ENCODE measurements at regions not wholly inside any gene's neighbourhood (a gene's known extent, or its start where the extent isn't known, plus 50 kb on each side); places are given as distances from the start of the nearest gene placed in this dataset.

GRCh38 chr7:18405726-18406125 is 89.8 kb upstream of the HDAC9 start:
- no peak for TF ChIP-seq CTCF (IDR thresholded peaks at IDR 0.05; ENCODE audit: low read depth, low read length)
- H3K4me3 ChIP-seq (replicated peaks in 1 of 2; ENCODE audit: low read depth in 2 of 2, low read length in 2 of 2) = no peak overlapping the region
- no peak for DNase-seq (ENCODE audit: low read depth in 2 of 2)

GRCh38 chr7:18407385-18407784 is 88.2 kb upstream of the HDAC9 start:
- no peak for TF ChIP-seq CTCF (IDR thresholded peaks at IDR 0.05; ENCODE audit: low read depth, low read length)
- peak in 1 of 2 donors; percentile 53 for DNase-seq (ENCODE audit: low read depth in 2 of 2)
- no peak overlapping the region for H3K4me3 ChIP-seq (replicated peaks in 1 of 2; ENCODE audit: low read depth in 2 of 2, low read length in 2 of 2)

- peak; percentile 53 to 96 for DNase-seq (ENCODE audit: low read depth in 2 of 2)
- no peak for TF ChIP-seq CTCF (IDR thresholded peaks at IDR 0.05; ENCODE audit: low read depth, low read length)
- H3K4me3 ChIP-seq (replicated peaks in 1 of 2; ENCODE audit: low read depth in 2 of 2, low read length in 2 of 2) = no peak overlapping the region
These were observed 87.1 kb upstream of the HDAC9 start for GRCh38 chr7:18408461-18408860.

- no peak overlapping the region for H3K4me3 ChIP-seq (replicated peaks in 1 of 2; ENCODE audit: low read depth in 2 of 2, low read length in 2 of 2)
- DNase-seq (ENCODE audit: low read depth in 2 of 2) = no peak
- no peak for TF ChIP-seq CTCF (IDR thresholded peaks at IDR 0.05; ENCODE audit: low read depth, low read length)
These were observed 86.7 kb upstream of the HDAC9 start for GRCh38 chr7:18408868-18409267.

- DNase-seq (ENCODE audit: low read depth in 2 of 2) = no peak
- no peak overlapping the region for H3K4me3 ChIP-seq (replicated peaks in 1 of 2; ENCODE audit: low read depth in 2 of 2, low read length in 2 of 2)
- no peak for TF ChIP-seq CTCF (IDR thresholded peaks at IDR 0.05; ENCODE audit: low read depth, low read length)
These were observed 82.1 kb upstream of the HDAC9 start for GRCh38 chr7:18413447-18413846.

GRCh38 chr7:18414885-18415284 is 80.7 kb upstream of the HDAC9 start:
- no peak overlapping the region for H3K4me3 ChIP-seq (replicated peaks in 1 of 2; ENCODE audit: low read depth in 2 of 2, low read length in 2 of 2)
- no peak for TF ChIP-seq CTCF (IDR thresholded peaks at IDR 0.05; ENCODE audit: low read depth, low read length)
- no peak for DNase-seq (ENCODE audit: low read depth in 2 of 2)

GRCh38 chr7:18416988-18417387 is 78.6 kb upstream of the HDAC9 start:
- no peak for TF ChIP-seq CTCF (IDR thresholded peaks at IDR 0.05; ENCODE audit: low read depth, low read length)
- DNase-seq (ENCODE audit: low read depth in 2 of 2) = no peak
- H3K4me3 ChIP-seq (replicated peaks in 1 of 2; ENCODE audit: low read depth in 2 of 2, low read length in 2 of 2) = no peak overlapping the region

Data from cardiac fibroblast (primary cell).